PFSK-1 (cell line): ENCODE measurements at regions not wholly inside any gene's neighbourhood (a gene's known extent, or its start where the extent isn't known, plus 50 kb on each side); places are given as distances from the start of the nearest gene placed in this dataset.

ENCODE experiments used
- FOXP2 ChIP-seq: optimal IDR thresholded peaks from 2 replicates; pipeline ENCODE3; 2011; ENCODE audit warnings: borderline replicate concordance, control low read depth, inconsistent platforms; ENCODE audit not compliant: insufficient read depth; ENCODE audit errors: extremely low read length, extremely low read depth
- POLR2AphosphoS5 ChIP-seq: IDR thresholded peaks from 2 replicates; pipeline ENCODE4 v1.6.1; 2012; ENCODE audit warnings: low read depth, mild to moderate bottlenecking, control low read depth, low read length, moderate library complexity
- REST ChIP-seq, 2 experiments: IDR thresholded peaks; 2 replicates each; pipeline versions ENCODE4 v1.6.1 to v1.8.0; 2011 to 2012; ENCODE audit warnings: low read depth in 2 of 2, low read length in 2 of 2, control low read depth in 1 of 2, inconsistent platforms in 1 of 2, mild to moderate bottlenecking in 1 of 2, moderate library complexity in 1 of 2; ENCODE audit not compliant: insufficient read depth in 1 of 2
- SIN3A ChIP-seq: IDR thresholded peaks from 2 replicates; pipeline ENCODE4 v1.6.1; 2012; ENCODE audit warnings: mild to moderate bottlenecking, low read length, moderate library complexity, borderline replicate concordance; ENCODE audit not compliant: insufficient read depth
- TAF1 ChIP-seq: IDR thresholded peaks from 2 replicates; pipeline ENCODE4 v1.6.1; 2012; ENCODE audit warnings: low read length, control low read depth, borderline replicate concordance; ENCODE audit not compliant: insufficient read depth

GRCh38 chr13:81683521-81683920, 1342.6 kb upstream of the SPRY2 start:
- TF ChIP-seq FOXP2, result no peak
- no peak for TF ChIP-seq SIN3A
- no peak for TF ChIP-seq POLR2AphosphoS5
- TF ChIP-seq REST (IDR thresholded peaks at IDR 0.05; ENCODE audit: insufficient read depth in 1 of 2, low read depth in 2 of 2, low read length in 2 of 2), result no peak
- no peak for TF ChIP-seq TAF1
